Mesenchymal stem cell (in vitro differentiated cells and primary cell): ENCODE measurements at regions not wholly inside any gene's neighbourhood (a gene's known extent, or its start where the extent isn't known, plus 50 kb on each side); places are given as distances from the start of the nearest gene placed in this dataset.

Source experiments
- DNase-seq: peaks from one replicate; pipeline ENCODE4 v3.0.0-alpha.2; 2013
- H2AFZ ChIP-seq: one replicate; pipeline ENCODE4 v1.6.1; 2013; ENCODE audit warnings: low read depth, mild to moderate bottlenecking, control low read depth, inconsistent platforms, low read length, moderate library complexity
- H2AK5ac ChIP-seq: 2 replicates; pipeline ENCODE4 v1.6.1; 2013; ENCODE audit warnings: low read length, moderate library complexity, mild to moderate bottlenecking, inconsistent platforms; ENCODE audit not compliant: severe bottlenecking
- H2BK120ac ChIP-seq: one replicate; pipeline ENCODE4 v1.6.1; 2013; ENCODE audit warnings: low read depth, mild to moderate bottlenecking, inconsistent platforms, low read length, moderate library complexity
- H2BK12ac ChIP-seq, 2 experiments: one replicate each; pipeline ENCODE4 v1.6.1; 2013; ENCODE audit warnings: inconsistent platforms in 2 of 2, low read length in 2 of 2, mild to moderate bottlenecking in 2 of 2, moderate library complexity in 2 of 2, control low read depth in 1 of 2
- H2BK15ac ChIP-seq: one replicate; pipeline ENCODE4 v1.6.1; 2013; ENCODE audit warnings: mild to moderate bottlenecking, low read depth, inconsistent platforms; ENCODE audit not compliant: poor library complexity, severe bottlenecking
- H2BK5ac ChIP-seq: 2 replicates; pipeline ENCODE4 v1.6.1; 2013; ENCODE audit warnings: low read depth, mild to moderate bottlenecking, low read length, control low read depth, inconsistent platforms; ENCODE audit not compliant: poor library complexity, severe bottlenecking
- H3K14ac ChIP-seq, 2 experiments: one replicate each; pipeline ENCODE4 v1.6.1; 2013; ENCODE audit warnings: inconsistent platforms in 2 of 2, low read length in 2 of 2, control low read depth in 1 of 2, mild to moderate bottlenecking in 1 of 2, moderate library complexity in 1 of 2
- H3K18ac ChIP-seq, 2 experiments: one replicate each; pipeline ENCODE4 v1.6.1; 2013; ENCODE audit warnings: inconsistent platforms in 2 of 2, low read length in 2 of 2, control low read depth in 1 of 2, low read depth in 1 of 2, mild to moderate bottlenecking in 1 of 2
- H3K23ac ChIP-seq, 2 experiments: one replicate each; pipeline ENCODE4 v1.6.1; 2013; ENCODE audit warnings: inconsistent platforms in 2 of 2, low read length in 2 of 2, mild to moderate bottlenecking in 2 of 2, moderate library complexity in 2 of 2, control low read depth in 1 of 2
- H3K27ac ChIP-seq: 2 replicates; pipeline ENCODE4 v1.5.1; 2013; ENCODE audit warnings: mild to moderate bottlenecking, moderate library complexity, low read length, control low read depth, inconsistent platforms; ENCODE audit not compliant: poor library complexity, severe bottlenecking
- H3K27me3 ChIP-seq, 2 experiments: 2 replicates each; pipeline versions ENCODE4 v1.6.1 to v1.7.0; 2013; ENCODE audit warnings: low read length in 2 of 2, mild to moderate bottlenecking in 2 of 2, moderate library complexity in 2 of 2, control low read depth in 1 of 2, inconsistent platforms in 1 of 2; ENCODE audit not compliant: control insufficient read depth in 1 of 2, insufficient read depth in 1 of 2
- H3K36me3 ChIP-seq, 2 experiments: 2 replicates each; pipeline versions ENCODE4 v1.6.1 to v1.7.0; 2013; ENCODE audit warnings: low read length in 2 of 2, control low read depth in 1 of 2, inconsistent platforms in 1 of 2, low read depth in 1 of 2, mild to moderate bottlenecking in 1 of 2; ENCODE audit not compliant: insufficient read depth in 2 of 2, control insufficient read depth in 1 of 2
- H3K4ac ChIP-seq, 2 experiments: one replicate each; pipeline ENCODE4 v1.6.1; 2013; ENCODE audit warnings: inconsistent platforms in 2 of 2, low read length in 2 of 2, mild to moderate bottlenecking in 2 of 2, moderate library complexity in 2 of 2, control low read depth in 1 of 2, low read depth in 1 of 2
- H3K4me1 ChIP-seq: 2 replicates; pipeline ENCODE4 v1.6.1; 2013; ENCODE audit warnings: low read depth, low read length, control low read depth; ENCODE audit not compliant: control insufficient read depth, insufficient read depth
- H3K4me2 ChIP-seq: 2 replicates; pipeline ENCODE4 v1.6.1; 2013; ENCODE audit warnings: low read length, mild to moderate bottlenecking, inconsistent platforms; ENCODE audit not compliant: poor library complexity, severe bottlenecking
- H3K4me3 ChIP-seq, 2 experiments: 2 replicates each; pipeline versions ENCODE4 v1.5.1 to v1.7.0; 2013; ENCODE audit warnings: low read length in 2 of 2, mild to moderate bottlenecking in 2 of 2, control low read depth in 1 of 2, low read depth in 1 of 2; ENCODE audit not compliant: insufficient read depth in 1 of 2
- H3K79me1 ChIP-seq: replicated peaks from 2 replicates; pipeline ENCODE4 v1.6.1; 2013; ENCODE audit warnings: mild to moderate bottlenecking, control low read depth, low read length, inconsistent platforms; ENCODE audit not compliant: poor library complexity, severe bottlenecking
- H3K9ac ChIP-seq: 2 replicates; pipeline ENCODE4 v1.7.0; 2013; ENCODE audit warnings: mild to moderate bottlenecking, low read length, moderate library complexity
- H3K9me3 ChIP-seq: 2 replicates; pipeline ENCODE4 v1.7.0; 2013; ENCODE audit warnings: mild to moderate bottlenecking, low read length; ENCODE audit not compliant: control insufficient read depth
- H4K8ac ChIP-seq: one replicate; pipeline ENCODE4 v1.6.1; 2013; ENCODE audit warnings: inconsistent platforms, mild to moderate bottlenecking, low read length, moderate library complexity
- H4K91ac ChIP-seq: one replicate; pipeline ENCODE4 v1.6.1; 2013; ENCODE audit warnings: mild to moderate bottlenecking, low read length, inconsistent platforms
- WGBS: methylation state at CpG from one replicate; pipeline ENCODE4 v1.1.7; 2013; ENCODE audit warnings: mixed read lengths; 5-methylcytosine and 5-hydroxymethylcytosine counted together

DNA sequence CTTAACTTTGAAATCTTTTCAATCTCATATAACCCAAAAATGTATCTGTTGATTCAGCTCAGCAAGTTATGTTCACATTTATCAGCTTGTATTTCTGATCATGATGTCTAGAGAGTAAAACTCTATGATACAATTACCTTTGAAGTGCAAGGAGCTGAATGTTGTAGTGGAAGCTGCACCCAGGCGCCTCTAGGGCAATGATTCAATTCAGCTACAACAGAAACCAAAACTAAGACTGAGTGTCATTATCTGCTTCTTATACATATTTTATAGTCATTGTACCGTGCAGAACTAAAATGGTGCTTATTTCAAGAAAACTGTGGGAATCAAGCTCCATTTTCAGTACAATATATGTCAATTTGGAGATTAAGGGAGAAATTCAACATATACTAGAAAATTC lies 1237.5 kb downstream of the ZPLD1 start:
- no CpG with 5 or more reads among the region's 2 CpGs for WGBS

DNA sequence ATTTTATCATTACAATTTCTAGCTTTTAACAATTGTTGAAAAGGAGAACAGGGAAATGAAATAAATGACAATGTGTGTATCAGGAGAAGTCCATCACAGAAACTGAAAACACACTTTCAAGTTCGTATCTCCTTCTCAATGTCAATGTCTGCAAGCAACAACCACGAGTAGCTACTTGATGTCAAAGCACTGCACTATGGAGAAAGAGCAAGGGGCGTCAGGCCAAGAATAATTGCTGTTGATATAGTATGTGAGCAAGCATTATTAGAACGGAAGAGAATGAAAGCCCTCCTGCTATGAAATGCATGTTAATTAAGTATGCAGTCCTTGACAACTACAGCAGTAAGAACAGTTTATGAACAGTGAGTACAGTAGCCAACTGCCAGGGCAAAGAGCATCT lies 1250.1 kb downstream of the ZPLD1 start:
- H2BK12ac ChIP-seq, result no peak overlapping the region
- H2AFZ ChIP-seq, result no peak overlapping the region
- WGBS, result 67% methylated on average over 4 of the region's 4 CpGs
- H3K4me2 ChIP-seq, result no peak overlapping the region
- no peak overlapping the region for H3K27ac ChIP-seq
- no peak overlapping the region for H2AK5ac ChIP-seq
- no peaks in the 10 kb centered on the region for H3K9me3 ChIP-seq
- H3K9ac ChIP-seq, result no peak overlapping the region
- no peak overlapping the region for H2BK5ac ChIP-seq
- H3K79me1 ChIP-seq, result no peaks in the 10 kb centered on the region
- H3K4me3 ChIP-seq, result no peak overlapping the region
- no peaks in the 10 kb centered on the region for H3K4me1 ChIP-seq
- H4K91ac ChIP-seq, result no peak overlapping the region
- H2BK15ac ChIP-seq, result no peak overlapping the region
- H3K18ac ChIP-seq, result no peak overlapping the region
- no peak overlapping the region for H4K8ac ChIP-seq
- no peak overlapping the region for H3K4ac ChIP-seq
- no peaks in the 10 kb centered on the region for H3K36me3 ChIP-seq
- no peak overlapping the region for H3K23ac ChIP-seq
- H3K27me3 ChIP-seq, result no peaks in the 10 kb centered on the region
- no peak overlapping the region for H3K14ac ChIP-seq
- H2BK120ac ChIP-seq, result no peak overlapping the region
- DNase-seq, result no peak

More for the DNA sequence above, 1237.5 kb downstream of the ZPLD1 start:
- no peak overlapping the region for H3K18ac ChIP-seq
- H2BK12ac ChIP-seq, result no peak overlapping the region
- H3K4ac ChIP-seq, result no peak overlapping the region
- no peaks in the 10 kb centered on the region for H3K79me1 ChIP-seq
- no peak overlapping the region for H2BK120ac ChIP-seq
- H3K14ac ChIP-seq, result no peak overlapping the region
- no peak overlapping the region for H2AK5ac ChIP-seq
- no peak overlapping the region for H3K4me3 ChIP-seq
- H4K8ac ChIP-seq, result no peak overlapping the region
- no peaks in the 10 kb centered on the region for H3K36me3 ChIP-seq
- DNase-seq, result no peak
- H2BK5ac ChIP-seq, result no peak overlapping the region
- no peak overlapping the region for H3K27ac ChIP-seq
- H3K9me3 ChIP-seq, result no peaks in the 10 kb centered on the region
- no peak overlapping the region for H3K9ac ChIP-seq
- no peaks in the 10 kb centered on the region for H3K4me1 ChIP-seq
- H2BK15ac ChIP-seq, result no peak overlapping the region
- no peak overlapping the region for H3K4me2 ChIP-seq
- no peak overlapping the region for H4K91ac ChIP-seq
- H3K23ac ChIP-seq, result no peak overlapping the region
- H3K27me3 ChIP-seq, result no peaks in the 10 kb centered on the region
- H2AFZ ChIP-seq, result no peak overlapping the region

DNA sequence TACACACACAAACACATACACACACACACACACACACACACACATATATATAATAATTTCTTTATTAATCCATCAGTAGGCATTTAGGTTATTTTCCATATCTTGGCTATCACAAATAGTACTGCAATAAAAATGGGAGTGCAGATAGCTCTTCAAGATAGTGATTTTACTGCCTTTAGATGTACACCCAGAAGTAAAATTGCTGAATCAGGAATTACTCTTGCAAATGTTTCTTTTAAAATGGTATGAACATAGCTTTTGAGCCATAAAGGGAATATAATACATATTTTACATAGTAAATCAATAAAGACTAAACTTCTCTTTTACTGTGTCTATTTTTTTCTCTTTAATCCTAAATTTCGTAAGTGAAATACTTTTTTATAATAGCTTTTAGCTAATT lies 1251.1 kb downstream of the ZPLD1 start:
- H2BK12ac ChIP-seq, result no peak overlapping the region
- no peak overlapping the region for H3K14ac ChIP-seq
- no peak overlapping the region for H3K4me3 ChIP-seq
- no peaks in the 10 kb centered on the region for H3K9me3 ChIP-seq
- DNase-seq, result no peak
- no peak overlapping the region for H3K4me2 ChIP-seq
- H3K36me3 ChIP-seq, result no peaks in the 10 kb centered on the region
- no peak overlapping the region for H3K27ac ChIP-seq
- H2BK15ac ChIP-seq, result no peak overlapping the region
- H3K18ac ChIP-seq, result no peak overlapping the region
- no peak overlapping the region for H3K9ac ChIP-seq
- no peak overlapping the region for H4K91ac ChIP-seq
- no peak overlapping the region for H4K8ac ChIP-seq
- H3K4me1 ChIP-seq, result no peaks in the 10 kb centered on the region
- H3K79me1 ChIP-seq, result no peaks in the 10 kb centered on the region
- no peak overlapping the region for H2AK5ac ChIP-seq
- no peaks in the 10 kb centered on the region for H3K27me3 ChIP-seq
- no CpG with 5 or more reads among the region's 1 CpG for WGBS
- H3K23ac ChIP-seq, result no peak overlapping the region
- H2AFZ ChIP-seq, result no peak overlapping the region
- H3K4ac ChIP-seq, result no peak overlapping the region
- no peak overlapping the region for H2BK5ac ChIP-seq
- H2BK120ac ChIP-seq, result no peak overlapping the region

DNA sequence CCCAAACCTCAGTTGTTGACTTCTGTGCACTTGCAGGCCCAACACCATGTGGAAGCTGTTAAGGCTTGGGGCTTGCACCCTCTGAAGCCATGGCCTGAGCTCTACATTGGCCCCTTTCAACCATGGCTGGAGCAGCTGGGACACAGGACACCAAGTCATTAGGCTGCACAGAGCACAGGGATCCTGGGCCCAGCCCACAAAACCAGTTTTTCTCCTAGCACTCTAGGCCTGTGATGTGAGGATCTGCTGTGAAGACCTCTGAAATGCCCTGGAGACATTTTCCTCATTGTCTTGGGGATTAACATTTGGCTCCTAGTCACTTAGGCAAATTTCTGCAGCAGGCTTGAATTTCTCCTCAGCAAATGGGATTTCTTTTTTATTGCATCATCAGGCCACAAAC lies 1255.7 kb downstream of the ZPLD1 start:
- H3K14ac ChIP-seq, result no peak overlapping the region
- H3K23ac ChIP-seq, result no peak overlapping the region
- H2BK15ac ChIP-seq, result no peak overlapping the region
- H3K18ac ChIP-seq, result no peak overlapping the region
- no peaks in the 10 kb centered on the region for H3K4me1 ChIP-seq
- no peak overlapping the region for H3K4ac ChIP-seq
- no peaks in the 10 kb centered on the region for H3K9me3 ChIP-seq
- no peak overlapping the region for H2AFZ ChIP-seq
- no peaks in the 10 kb centered on the region for H3K27me3 ChIP-seq
- H3K9ac ChIP-seq, result no peak overlapping the region
- no peak overlapping the region for H2BK12ac ChIP-seq
- H3K27ac ChIP-seq, result no peak overlapping the region
- no peak overlapping the region for H2BK5ac ChIP-seq
- no peaks in the 10 kb centered on the region for H3K36me3 ChIP-seq
- H3K4me2 ChIP-seq, result no peak overlapping the region
- H4K91ac ChIP-seq, result no peak overlapping the region
- H4K8ac ChIP-seq, result no peak overlapping the region
- no peak for DNase-seq
- H3K4me3 ChIP-seq, result no peak overlapping the region
- no peak overlapping the region for H2AK5ac ChIP-seq
- no peak overlapping the region for H2BK120ac ChIP-seq
- no peaks in the 10 kb centered on the region for H3K79me1 ChIP-seq
